GM12891 (cell line): ENCODE measurements at regions not wholly inside any gene's neighbourhood (a gene's known extent, or its start where the extent isn't known, plus 50 kb on each side); places are given as distances from the start of the nearest gene placed in this dataset.

Source experiments
- DNase-seq: peaks from one replicate; pipeline ENCODE4 v3.0.0; 2011; ENCODE audit warnings: low spot score; ENCODE audit not compliant: insufficient read length
- FAIRE-seq: peaks from 2 replicates; lab custom pipeline; 2011; peaks lifted over from hg19 to GRCh38; lab: Jason Lieb, UNC
- PAX5 ChIP-seq: IDR thresholded peaks from 2 replicates; pipeline ENCODE4 v1.6.1; 2011; ENCODE audit warnings: low read length, moderate library complexity, mild to moderate bottlenecking; ENCODE audit not compliant: insufficient read depth, severe bottlenecking
- POLR2A ChIP-seq: IDR thresholded peaks from 2 replicates; pipeline ENCODE4 v1.6.1; 2011; ENCODE audit warnings: low read depth, low read length, control low read depth
- POLR2AphosphoS5 ChIP-seq: IDR thresholded peaks from 2 replicates; pipeline ENCODE4 v1.6.1; 2011; ENCODE audit warnings: low read depth, low read length, control low read depth
- POU2F2 ChIP-seq: IDR thresholded peaks from 2 replicates; pipeline ENCODE4 v1.6.1; 2011; ENCODE audit warnings: low read depth, mild to moderate bottlenecking, control low read depth, low read length, moderate library complexity
- SPI1 ChIP-seq: IDR thresholded peaks from 2 replicates; pipeline ENCODE4 v1.6.1; 2011; ENCODE audit warnings: low read depth, low read length, control low read depth
- TAF1 ChIP-seq: IDR thresholded peaks from 2 replicates; pipeline ENCODE4 v1.6.1; 2011; ENCODE audit warnings: low read depth, low read length, control low read depth

DNA sequence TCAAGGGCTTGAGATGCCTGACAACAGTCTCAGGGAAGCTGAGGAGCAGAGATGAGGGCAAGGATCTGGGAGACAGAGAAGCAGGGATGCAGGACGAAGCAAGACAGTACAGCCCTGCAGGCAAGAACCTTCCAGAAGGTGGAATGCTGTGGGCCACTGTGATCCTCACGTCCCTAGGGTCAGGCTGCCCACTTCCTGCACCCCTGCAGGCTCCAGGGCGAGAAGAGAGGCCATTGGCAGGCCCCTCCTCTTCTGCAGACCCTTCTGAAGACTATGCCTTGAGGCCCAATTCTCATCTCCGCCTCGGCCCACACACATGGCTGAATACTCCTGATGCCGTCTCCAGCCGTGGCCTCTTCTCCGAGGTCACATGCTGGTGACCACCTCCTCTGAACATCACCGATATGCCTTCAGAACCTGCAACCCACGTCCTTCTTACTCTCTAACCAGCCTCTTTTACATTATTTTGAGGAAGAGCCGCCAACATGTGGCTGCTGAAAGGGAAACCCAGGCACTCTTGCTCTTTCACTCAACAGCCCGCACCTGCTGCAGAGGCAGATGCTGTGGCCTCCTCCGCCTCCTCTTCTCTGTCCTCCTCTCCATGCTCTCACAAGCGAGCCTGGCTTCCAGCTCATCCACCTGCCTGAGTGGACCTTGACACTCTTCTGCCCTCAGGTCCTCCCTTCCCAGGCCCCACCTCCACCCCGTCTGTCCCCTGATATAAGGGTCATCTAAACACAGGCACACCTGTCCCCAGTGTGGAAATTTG lies 181.5 kb downstream of the IRX2 start:
- DNase-seq (no peak), FAIRE-seq (no peak)
- TF ChIP-seq POLR2AphosphoS5 (no peak), PAX5 (no peak), SPI1 (no peak), POLR2A (no peak), POU2F2 (no peak), TAF1 (no peak)

DNA sequence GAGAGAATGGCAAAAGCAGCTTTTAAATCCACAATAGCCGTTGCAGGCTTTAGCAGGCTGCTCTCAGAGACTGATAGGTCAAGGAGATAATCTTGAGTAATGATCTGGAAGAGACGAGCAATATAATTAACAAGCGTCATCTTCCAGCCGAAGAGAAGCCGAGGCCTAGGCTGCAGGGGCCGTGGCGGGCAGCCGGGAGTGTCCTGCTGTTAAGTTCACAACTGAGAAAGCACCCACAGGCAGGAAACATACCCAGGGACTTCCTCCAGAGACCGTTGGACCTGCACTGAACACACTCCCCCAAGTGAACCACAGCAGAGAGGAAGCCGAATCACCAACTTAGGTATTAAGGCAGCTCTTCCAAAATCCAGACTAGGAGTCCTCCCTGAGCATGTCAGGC lies 182.3 kb downstream of the IRX2 start:
- no peak for TF ChIP-seq TAF1
- TF ChIP-seq POU2F2 = no peak
- no peak for TF ChIP-seq PAX5
- no peak for TF ChIP-seq POLR2A
- TF ChIP-seq POLR2AphosphoS5 = no peak
- no peak for TF ChIP-seq SPI1
- FAIRE-seq (no peak), DNase-seq (no peak)

DNA sequence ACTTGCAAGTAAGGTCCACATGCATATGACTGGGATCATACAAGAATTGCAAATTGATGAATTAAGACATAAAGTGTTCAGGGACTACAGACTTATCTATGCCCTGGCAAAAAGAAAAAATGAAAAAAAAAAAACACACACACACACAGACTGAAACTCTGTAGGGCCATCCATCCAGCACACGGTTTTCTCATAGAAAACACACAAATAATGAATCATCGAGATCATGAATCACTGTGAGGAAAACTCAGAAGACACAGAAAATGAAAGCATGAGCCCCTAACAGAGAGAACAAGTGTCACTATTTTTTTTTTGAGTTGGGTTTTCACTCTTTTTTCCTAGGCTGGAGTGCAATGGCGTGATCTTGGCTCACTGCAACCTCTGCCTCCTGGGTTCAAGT lies 185.2 kb downstream of the IRX2 start:
- DNase-seq = no peak
- no peak for FAIRE-seq
- TF ChIP-seq POLR2A = no peak
- TF ChIP-seq POLR2AphosphoS5 = no peak
- TF ChIP-seq POU2F2 = no peak
- no peak for TF ChIP-seq SPI1
- no peak for TF ChIP-seq TAF1
- no peak for TF ChIP-seq PAX5

DNA sequence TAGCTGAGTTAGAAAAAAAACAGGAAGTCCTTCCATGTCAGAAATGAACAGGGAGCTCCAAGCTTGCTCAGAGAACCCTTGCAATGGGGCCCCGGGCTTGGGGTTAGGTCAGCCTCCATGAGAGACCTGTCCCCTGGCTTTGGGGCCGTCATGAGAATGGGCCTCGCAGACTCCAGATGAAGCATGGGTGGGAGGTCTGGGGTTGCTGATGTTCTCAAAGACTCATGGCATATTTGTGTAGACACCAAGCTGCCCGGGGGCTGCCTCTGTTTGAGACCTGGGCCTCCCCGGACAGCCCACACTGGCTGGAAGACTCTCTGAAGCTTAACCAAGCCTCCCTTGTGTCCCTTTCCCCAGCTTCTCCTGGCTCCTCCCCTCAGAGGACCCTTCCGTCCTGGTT lies 186.3 kb downstream of the IRX2 start:
- FAIRE-seq (no peak), DNase-seq (no peak)
- no peak for TF ChIP-seq PAX5
- no peak for TF ChIP-seq POLR2AphosphoS5
- TF ChIP-seq TAF1 = no peak
- TF ChIP-seq SPI1 = no peak
- no peak for TF ChIP-seq POLR2A
- TF ChIP-seq POU2F2 = no peak

DNA sequence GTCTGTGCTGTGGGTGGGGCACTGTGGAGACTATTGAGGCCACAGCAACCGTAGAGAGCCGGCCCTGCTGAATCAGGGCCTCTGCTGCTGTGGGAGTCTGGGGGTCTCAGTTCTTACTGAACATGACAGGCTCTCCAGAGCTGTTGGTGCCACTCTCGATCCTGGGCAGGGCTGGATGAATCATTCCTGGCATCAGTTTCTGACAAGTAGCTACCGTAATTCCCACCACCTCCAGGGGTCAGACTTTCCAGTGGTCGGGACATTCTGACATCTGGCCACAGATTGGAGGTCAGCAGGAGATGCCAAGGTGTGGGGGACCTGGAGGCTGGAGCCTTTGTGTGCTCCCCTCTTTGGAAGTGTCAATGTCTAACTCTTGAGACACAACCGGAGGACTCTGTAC lies 188.4 kb downstream of the IRX2 start:
- TF ChIP-seq POLR2AphosphoS5 = no peak
- no peak for TF ChIP-seq PAX5
- no peak for TF ChIP-seq SPI1
- no peak for TF ChIP-seq TAF1
- TF ChIP-seq POU2F2 = no peak
- no peak for FAIRE-seq
- DNase-seq = no peak

DNA sequence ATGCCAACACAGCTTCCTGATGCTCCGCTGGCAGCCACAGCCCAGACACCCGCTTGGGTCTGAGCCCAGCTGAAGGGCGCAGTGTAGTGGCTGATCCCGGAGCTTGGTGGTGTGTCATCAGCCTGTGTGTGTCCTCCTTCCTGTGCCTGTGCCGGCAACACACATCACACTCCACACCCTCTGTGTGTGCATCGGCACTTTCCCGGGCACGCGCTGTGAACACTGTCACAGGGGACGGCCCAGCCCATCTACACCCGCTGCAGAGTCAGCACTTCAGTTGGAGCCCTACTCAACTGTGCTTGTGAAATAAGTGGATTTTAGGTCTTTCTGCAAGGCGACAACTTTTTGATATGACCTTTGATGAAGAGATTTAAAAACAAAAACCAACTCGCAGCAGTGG lies 189.4 kb downstream of the IRX2 start:
- FAIRE-seq (no peak), DNase-seq (no peak)
- TF ChIP-seq POLR2AphosphoS5 (no peak), POLR2A (no peak), POU2F2 (no peak), PAX5 (no peak), TAF1 (no peak), SPI1 (no peak)

DNA sequence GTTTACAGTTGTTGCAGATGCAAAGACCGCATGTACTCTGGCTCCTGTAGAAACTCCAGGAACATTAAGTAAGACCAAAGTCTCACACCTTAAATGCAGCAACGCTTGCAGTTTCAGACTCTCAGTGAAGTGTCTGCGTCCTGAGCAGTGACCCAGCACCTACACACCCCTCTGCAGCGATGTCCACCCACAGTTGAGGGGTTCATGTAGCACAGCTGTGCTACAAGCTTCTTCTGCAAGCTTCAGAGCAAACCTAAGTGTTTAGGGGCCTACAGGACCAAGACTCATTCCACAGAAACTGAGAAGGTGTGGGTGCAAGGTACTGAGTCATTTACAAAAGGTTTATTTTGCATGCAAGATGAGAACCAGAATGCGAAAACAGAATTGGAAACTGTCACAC lies 191.0 kb downstream of the IRX2 start:
- DNase-seq (no peak), FAIRE-seq (no peak)
- TF ChIP-seq POU2F2 (no peak), POLR2AphosphoS5 (no peak), PAX5 (no peak), POLR2A (no peak), SPI1 (no peak), TAF1 (no peak)

DNA sequence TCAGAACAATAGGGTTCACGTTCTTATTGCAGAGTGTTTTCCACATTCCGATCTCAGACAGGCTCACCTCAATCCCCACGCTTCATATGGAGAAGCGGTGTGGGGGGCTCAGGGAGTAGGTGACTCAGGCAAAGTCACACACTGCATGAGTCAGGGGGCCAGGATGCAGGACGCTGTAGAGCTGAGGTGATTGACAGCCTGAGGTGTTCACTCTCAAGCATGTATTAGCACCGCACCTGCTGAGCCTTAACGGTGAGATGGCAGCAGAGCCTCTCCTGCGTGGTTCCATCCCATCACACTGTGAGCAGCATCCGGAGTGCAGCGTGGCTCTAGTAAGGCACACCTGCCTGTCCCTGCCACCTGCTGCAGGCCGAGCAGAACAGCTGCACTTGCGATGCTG lies 194.0 kb downstream of the IRX2 start:
- FAIRE-seq = no peak
- TF ChIP-seq POLR2A (no peak), SPI1 (no peak), POU2F2 (no peak), POLR2AphosphoS5 (no peak), TAF1 (no peak)
- DNase-seq = no peak

DNA sequence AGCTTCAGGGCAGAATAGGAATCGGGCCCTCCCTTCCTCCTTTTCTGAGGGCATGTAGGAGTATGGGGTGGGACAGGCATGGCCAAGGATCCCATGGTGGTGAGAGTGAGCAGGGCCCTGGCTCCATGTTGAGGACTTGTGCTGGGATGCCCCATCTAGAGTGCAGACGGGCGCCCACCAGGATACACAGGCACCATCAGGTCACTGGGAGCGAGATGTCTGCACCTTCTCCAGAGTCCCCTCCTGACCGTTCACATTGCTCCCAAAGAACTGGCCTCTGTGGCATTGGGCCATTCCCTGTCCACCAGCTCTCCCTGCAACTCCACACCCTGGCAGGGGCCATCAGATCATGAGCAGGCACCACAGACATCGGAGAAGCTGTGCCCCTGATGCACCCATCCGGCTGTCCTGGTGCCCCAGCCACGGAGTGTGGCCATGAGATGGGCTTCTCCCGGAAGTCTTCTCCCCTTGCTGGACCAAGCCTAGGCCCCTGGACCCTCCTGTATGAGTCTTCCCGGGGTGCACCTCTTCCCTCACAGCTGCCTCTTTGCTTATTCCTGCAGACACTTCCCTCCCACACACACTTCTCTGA lies 195.0 kb downstream of the IRX2 start:
- DNase-seq (no peak), FAIRE-seq (no peak)
- TF ChIP-seq PAX5 = no peak
- TF ChIP-seq SPI1 = no peak
- no peak for TF ChIP-seq POU2F2

DNA sequence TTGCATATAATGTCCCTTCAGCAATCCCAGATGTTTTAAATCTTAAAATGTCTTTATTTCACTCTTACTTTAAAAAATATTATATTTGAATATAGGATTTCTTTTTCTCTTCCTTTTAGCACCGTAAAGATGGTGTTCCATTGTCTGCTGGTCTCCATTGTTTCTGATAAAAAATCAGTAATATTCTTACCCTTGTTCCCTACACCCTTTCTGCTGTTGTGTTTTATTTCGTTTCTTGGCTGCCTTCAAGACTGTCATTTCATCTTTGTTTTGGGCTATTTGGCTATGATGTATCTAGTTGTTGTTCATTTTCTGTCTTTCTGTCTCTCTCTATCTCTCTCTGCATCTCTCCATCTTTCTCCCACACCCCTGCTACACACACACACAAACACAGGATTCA lies 197.9 kb downstream of the IRX2 start:
- DNase-seq (no peak), FAIRE-seq (no peak)
- TF ChIP-seq SPI1 (no peak), POLR2A (no peak), POU2F2 (no peak), POLR2AphosphoS5 (no peak), TAF1 (no peak), PAX5 (no peak)
